Left cardiac atrium (tissue), 4 donors: ENCODE measurements at regions not wholly inside any gene's neighbourhood (a gene's known extent, or its start where the extent isn't known, plus 50 kb on each side); places are given as distances from the start of the nearest gene placed in this dataset.

Source experiments
- ATAC-seq, 2 donors: fragments of 200-7000 bp; cut with Tn5 transposase; one replicate each; pipeline ENCODE4 v1.9.1; 2020; ENCODE audit warnings: mild to moderate bottlenecking in 2 of 2, moderate library complexity in 2 of 2
- DNase-seq: peaks from one replicate; pipeline ENCODE4 v3.0.0-alpha.2; 2020
- intact Hi-C, 2 donors: fragments of 100-400 bp; cut with DNase I; formaldehyde crosslinking; loops; one replicate each; pipeline versions ENCODE4 v1.14.1 to v1.15.1; 2022 to 2023
- donor health status: DM: no; HTN: yes; CAD: no.
- donor health status: DM: no; HTN: yes; CAD: no; lungs with severe emphysema.
- donor health status: DM: yes; HTN: yes; CAD: no.
- donor health status: Dilated cardiomyopathy.

GRCh38 chr10:118112543-118113125, 65.9 kb upstream of the RAB11FIP2 start:
- intact Hi-C loops = no loop called here
- DNase-seq (no peak), ATAC-seq (no peak)

GRCh38 chr10:118110750-118111149, 64.0 kb upstream of the RAB11FIP2 start:
- no peak for DNase-seq
- ATAC-seq = no peak
- intact Hi-C loops = no loop called here

- intact Hi-C loops = no loop called here
- DNase-seq (no peak), ATAC-seq (no peak)
Measured at GRCh38 chr10:118108194-118109026, 61.7 kb upstream of the RAB11FIP2 start.

DNA sequence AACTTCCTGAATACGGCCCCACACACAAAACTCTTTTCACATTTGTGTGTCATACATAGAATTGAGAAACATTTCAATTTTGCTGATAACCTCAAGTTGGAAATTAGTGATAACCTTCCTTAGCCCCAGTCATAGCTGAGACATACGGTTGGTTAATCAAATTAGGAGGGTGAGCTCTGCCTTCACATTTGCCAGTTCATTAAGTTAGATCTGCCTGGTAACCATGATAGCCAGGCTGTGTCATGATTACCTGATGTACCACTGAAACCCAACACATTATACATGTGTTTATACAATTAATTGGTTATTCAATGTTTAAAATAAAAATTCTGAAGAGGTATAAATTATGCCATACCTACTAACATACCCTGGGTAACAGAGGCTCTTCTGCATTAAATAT, 60.8 kb upstream of the RAB11FIP2 start:
- ATAC-seq = no peak
- intact Hi-C loops = no loop called here
- no peak for DNase-seq

- ATAC-seq = no peak
- intact Hi-C loops = no loop called here
- DNase-seq = no peak
Measured at GRCh38 chr10:118107040-118107439, 60.3 kb upstream of the RAB11FIP2 start.

DNA sequence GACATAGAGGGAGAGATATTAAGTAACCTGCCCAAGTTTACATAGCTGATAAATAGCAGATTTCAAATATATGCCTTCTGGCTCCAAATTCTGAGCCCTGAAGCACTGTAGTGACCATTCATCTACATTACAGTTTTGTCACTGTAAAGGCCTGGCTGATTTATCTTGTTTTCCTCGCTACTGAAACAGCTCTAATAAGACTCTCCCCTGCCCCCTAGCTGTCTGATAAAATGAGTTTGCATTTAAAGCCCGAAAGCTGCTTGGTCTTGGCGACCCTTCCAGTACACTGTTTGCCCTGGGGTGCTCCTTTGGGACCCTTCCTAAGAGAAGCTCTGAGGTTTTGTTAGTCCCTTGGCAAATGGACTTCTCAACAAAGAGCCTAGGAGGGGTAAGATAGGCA, 59.7 kb upstream of the RAB11FIP2 start:
- intact Hi-C loops = no loop called here

DNA sequence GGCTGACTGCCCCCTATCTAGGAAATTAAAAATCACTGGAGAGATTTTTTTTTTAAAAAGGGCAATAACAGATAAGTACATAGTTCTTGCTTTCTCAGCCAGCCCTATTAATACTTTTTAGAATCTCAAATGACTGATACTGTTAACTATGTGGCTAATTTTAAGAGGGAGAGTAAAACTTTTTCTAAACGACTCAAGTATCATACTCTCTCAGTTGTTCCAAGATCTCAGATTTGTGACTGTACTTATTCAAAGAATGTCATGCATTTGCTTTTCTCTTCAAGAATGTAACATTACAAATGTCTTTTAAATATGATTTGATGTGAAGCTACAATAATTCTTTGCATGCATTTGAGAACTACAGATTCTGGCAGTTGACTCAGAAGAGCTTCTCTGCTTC, 55.4 kb upstream of the RAB11FIP2 start:
- no peak for ATAC-seq
- intact Hi-C loops = no loop called here

More for the DNA sequence above, 59.7 kb upstream of the RAB11FIP2 start:
- no peak for DNase-seq
- ATAC-seq = no peak

DNA sequence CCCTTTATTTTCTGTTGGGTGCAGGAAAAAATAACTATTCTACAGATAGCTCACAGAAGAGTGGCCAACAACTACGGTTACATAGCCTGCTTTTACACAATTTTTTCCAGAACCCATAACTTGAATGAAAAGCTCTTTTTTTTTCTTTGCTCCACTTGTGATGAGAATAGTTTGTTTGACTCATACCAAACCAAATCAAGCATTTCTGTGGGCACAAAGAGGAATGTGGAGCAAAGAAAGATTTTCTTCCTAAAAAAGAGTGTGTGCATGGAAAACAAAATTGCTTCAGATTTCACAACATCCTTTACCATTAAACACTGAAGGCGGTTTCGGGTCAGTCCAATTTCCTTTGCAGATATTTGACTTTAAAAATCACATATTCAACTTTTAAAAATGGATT, 54.8 kb upstream of the RAB11FIP2 start:
- intact Hi-C loops = no loop called here
- ATAC-seq = no peak
- no peak for DNase-seq

More for the DNA sequence above, 55.4 kb upstream of the RAB11FIP2 start:
- DNase-seq = no peak
